ENCODE measurements at regions not wholly inside any gene's neighbourhood (a gene's known extent, or its start where the extent isn't known, plus 50 kb on each side); places are given as distances from the start of the nearest gene placed in this dataset.

- Histone ChIP-seq H3K4me1 (ENCODE audit: insufficient read depth, low read length) (peaks cover 31% of the 10 kb centered on the region), H3K9me3 (ENCODE audit: low read depth, low read length) (no peaks in the 10 kb centered on the region), H3K4me3 (ENCODE audit: low read length) (no peak overlapping the region), H3K27me3 (ENCODE audit: insufficient read depth, low read length) (no peaks in the 10 kb centered on the region)
These were observed 311.9 kb downstream of the BCL11B start for GRCh38 chr14:98959958-98960616.

- H3K9me3 ChIP-seq (ENCODE audit: low read depth, low read length): no peaks in the 10 kb centered on the region
- H3K27me3 ChIP-seq (ENCODE audit: insufficient read depth, low read length): no peaks in the 10 kb centered on the region
- H3K4me1 ChIP-seq (ENCODE audit: insufficient read depth, low read length): peaks cover 31% of the 10 kb centered on the region
- no peak overlapping the region for H3K4me3 ChIP-seq (ENCODE audit: low read length)
These were observed 311.4 kb downstream of the BCL11B start for GRCh38 chr14:98960617-98961013.

GRCh38 chr14:98961191-98961590 is 310.8 kb downstream of the BCL11B start:
- Histone ChIP-seq H3K4me3 (ENCODE audit: low read length) (no peak overlapping the region), H3K4me1 (ENCODE audit: insufficient read depth, low read length) (peaks cover 26% of the 10 kb centered on the region), H3K27me3 (ENCODE audit: insufficient read depth, low read length) (no peaks in the 10 kb centered on the region), H3K9me3 (ENCODE audit: low read depth, low read length) (no peaks in the 10 kb centered on the region)

- Histone ChIP-seq H3K27me3 (ENCODE audit: insufficient read depth, low read length) (no peaks in the 10 kb centered on the region), H3K4me3 (ENCODE audit: low read length) (no peak overlapping the region), H3K4me1 (ENCODE audit: insufficient read depth, low read length) (peaks cover 19% of the 10 kb centered on the region), H3K9me3 (ENCODE audit: low read depth, low read length) (no peaks in the 10 kb centered on the region)
These were observed 309.9 kb downstream of the BCL11B start for GRCh38 chr14:98962118-98962517.

GRCh38 chr14:98963610-98964009 is 308.4 kb downstream of the BCL11B start:
- no peak overlapping the region for H3K4me3 ChIP-seq (ENCODE audit: low read length)
- no peaks in the 10 kb centered on the region for H3K27me3 ChIP-seq (ENCODE audit: insufficient read depth, low read length)
- H3K9me3 ChIP-seq (ENCODE audit: low read depth, low read length): no peaks in the 10 kb centered on the region
- peaks cover 10% of the 10 kb centered on the region for H3K4me1 ChIP-seq (ENCODE audit: insufficient read depth, low read length)

- no peak overlapping the region for H3K4me3 ChIP-seq (ENCODE audit: low read length)
- H3K4me1 ChIP-seq (ENCODE audit: insufficient read depth, low read length): peaks cover 10% of the 10 kb centered on the region
- no peaks in the 10 kb centered on the region for H3K9me3 ChIP-seq (ENCODE audit: low read depth, low read length)
- no peaks in the 10 kb centered on the region for H3K27me3 ChIP-seq (ENCODE audit: insufficient read depth, low read length)
These were observed 307.8 kb downstream of the BCL11B start for GRCh38 chr14:98964171-98964570.

GRCh38 chr14:98965076-98965475 is 306.9 kb downstream of the BCL11B start:
- no peak overlapping the region for H3K4me3 ChIP-seq (ENCODE audit: low read length)
- H3K9me3 ChIP-seq (ENCODE audit: low read depth, low read length): no peaks in the 10 kb centered on the region
- H3K27me3 ChIP-seq (ENCODE audit: insufficient read depth, low read length): no peaks in the 10 kb centered on the region
- peaks cover 10% of the 10 kb centered on the region for H3K4me1 ChIP-seq (ENCODE audit: insufficient read depth, low read length)

GRCh38 chr14:98966016-98966415 is 306.0 kb downstream of the BCL11B start:
- Histone ChIP-seq H3K9me3 (ENCODE audit: low read depth, low read length) (no peaks in the 10 kb centered on the region), H3K4me1 (ENCODE audit: insufficient read depth, low read length) (peaks cover 10% of the 10 kb centered on the region), H3K27me3 (ENCODE audit: insufficient read depth, low read length) (no peaks in the 10 kb centered on the region), H3K4me3 (ENCODE audit: low read length) (no peak overlapping the region)

GRCh38 chr14:98966475-98967162 is 305.4 kb downstream of the BCL11B start:
- Histone ChIP-seq H3K27me3 (ENCODE audit: insufficient read depth, low read length) (no peaks in the 10 kb centered on the region), H3K9me3 (ENCODE audit: low read depth, low read length) (no peaks in the 10 kb centered on the region), H3K4me1 (ENCODE audit: insufficient read depth, low read length) (peaks cover 10% of the 10 kb centered on the region), H3K4me3 (ENCODE audit: low read length) (no peak overlapping the region)

GRCh38 chr14:98974113-98974512 is 297.9 kb downstream of the BCL11B start:
- Histone ChIP-seq H3K4me3 (ENCODE audit: low read length) (no peak overlapping the region), H3K27me3 (ENCODE audit: insufficient read depth, low read length) (no peaks in the 10 kb centered on the region), H3K4me1 (ENCODE audit: insufficient read depth, low read length) (no peaks in the 10 kb centered on the region), H3K9me3 (ENCODE audit: low read depth, low read length) (peaks cover 9% of the 10 kb centered on the region)

- no peaks in the 10 kb centered on the region for H3K27me3 ChIP-seq (ENCODE audit: insufficient read depth, low read length)
- peaks cover 9% of the 10 kb centered on the region for H3K9me3 ChIP-seq (ENCODE audit: low read depth, low read length)
- H3K4me3 ChIP-seq (ENCODE audit: low read length): no peak overlapping the region
- H3K4me1 ChIP-seq (ENCODE audit: insufficient read depth, low read length): no peaks in the 10 kb centered on the region
These were observed 295.7 kb downstream of the BCL11B start for GRCh38 chr14:98976271-98976670.

GRCh38 chr14:98977451-98977850 is 294.5 kb downstream of the BCL11B start:
- H3K4me3 ChIP-seq (ENCODE audit: low read length): no peak overlapping the region
- H3K4me1 ChIP-seq (ENCODE audit: insufficient read depth, low read length): peaks cover 2% of the 10 kb centered on the region
- peaks cover 9% of the 10 kb centered on the region for H3K9me3 ChIP-seq (ENCODE audit: low read depth, low read length)
- no peaks in the 10 kb centered on the region for H3K27me3 ChIP-seq (ENCODE audit: insufficient read depth, low read length)

- H3K4me1 ChIP-seq (ENCODE audit: insufficient read depth, low read length): peaks cover 16% of the 10 kb centered on the region
- no peaks in the 10 kb centered on the region for H3K27me3 ChIP-seq (ENCODE audit: insufficient read depth, low read length)
- H3K9me3 ChIP-seq (ENCODE audit: low read depth, low read length): peaks cover 5% of the 10 kb centered on the region
- no peak overlapping the region for H3K4me3 ChIP-seq (ENCODE audit: low read length)
These were observed 289.0 kb downstream of the BCL11B start for GRCh38 chr14:98982986-98983385.

GRCh38 chr14:98984027-98984718 is 287.8 kb downstream of the BCL11B start:
- Histone ChIP-seq H3K9me3 (ENCODE audit: low read depth, low read length) (no peaks in the 10 kb centered on the region), H3K4me1 (ENCODE audit: insufficient read depth, low read length) (peaks cover 16% of the 10 kb centered on the region), H3K27me3 (ENCODE audit: insufficient read depth, low read length) (no peaks in the 10 kb centered on the region), H3K4me3 (ENCODE audit: low read length) (no peak overlapping the region)

GRCh38 chr14:98984719-98985041 is 287.3 kb downstream of the BCL11B start:
- no peaks in the 10 kb centered on the region for H3K9me3 ChIP-seq (ENCODE audit: low read depth, low read length)
- H3K4me1 ChIP-seq (ENCODE audit: insufficient read depth, low read length): peaks cover 16% of the 10 kb centered on the region
- H3K27me3 ChIP-seq (ENCODE audit: insufficient read depth, low read length): no peaks in the 10 kb centered on the region
- H3K4me3 ChIP-seq (ENCODE audit: low read length): no peak overlapping the region
